ENCODE measurements at regions not wholly inside any gene's neighbourhood (a gene's known extent, or its start where the extent isn't known, plus 50 kb on each side); places are given as distances from the start of the nearest gene placed in this dataset.

DNA sequence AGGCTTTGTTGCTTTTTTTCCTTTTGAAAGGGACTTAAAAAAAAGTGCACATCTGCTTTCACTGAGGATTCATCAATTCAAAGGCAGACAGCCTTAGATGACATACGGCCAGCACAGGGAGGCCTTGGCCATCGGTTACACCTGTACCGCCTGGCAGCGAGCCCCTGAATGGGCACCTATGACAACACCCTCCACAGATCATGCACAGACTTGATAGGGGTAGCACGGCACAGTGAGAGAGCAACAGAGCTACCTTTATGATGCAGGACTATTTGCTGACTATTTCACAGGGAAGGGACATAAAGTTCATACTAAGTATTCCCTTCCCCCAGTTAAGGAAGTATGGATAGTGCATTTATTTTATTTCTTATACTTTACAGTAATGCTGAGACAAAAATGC lies 137.9 kb upstream of the ARID2 start:
- Histone ChIP-seq H3K9ac (ENCODE audit: insufficient read depth, low read depth, low read length) (no peak overlapping the region), H3K27me3 (ENCODE audit: control insufficient read depth in 1 of 2, insufficient read depth in 2 of 2, low read length in 2 of 2) (peaks cover 1 to 11% of the 10 kb centered on the region in 2 experiments; a peak in 3 of 5 replicates), H3K36me3 (replicated peaks in 1 of 2; ENCODE audit: control insufficient read depth in 1 of 2, insufficient read depth in 2 of 2, low read length in 2 of 2) (no peaks in the 10 kb centered on the region), H4K20me1 (ENCODE audit: insufficient read depth, low read length) (no peaks in the 10 kb centered on the region), H3K4me1 (ENCODE audit: insufficient read depth, low read length) (no peaks in the 10 kb centered on the region), H3K4me2 (ENCODE audit: low read depth, low read length) (no peak overlapping the region), H3K27ac (ENCODE audit: extremely low read length, insufficient read depth, low read length) (no peak overlapping the region), H3K4me3 (replicated peaks in 1 of 3; ENCODE audit: insufficient read depth in 1 of 3, low read depth in 2 of 3, low read length in 3 of 3) (no peak overlapping the region), H3K79me2 (ENCODE audit: insufficient read depth, low read length) (no peaks in the 10 kb centered on the region), H2AFZ (ENCODE audit: low read length) (no peak overlapping the region), H3K9me3 (ENCODE audit: low read length) (no peaks in the 10 kb centered on the region)
- WGBS (ENCODE audit: low lambda C conversion rate), result 23% methylated on average over 5 of the region's 5 CpGs
- no TSS peak for BruUV-seq (replicated peaks)
- ChIA-PET POLR2A (no interaction called here), CTCF (ENCODE audit: low intra/inter-chr PET ratio, low total read pairs) (no interaction called here)
- in situ Hi-C loops (cut with HindIII; ENCODE audit: extremely low pct_ligation_motif_present, low pct_unique_long_range_greater_than_20kb) (no loop called here), intact Hi-C loops (cut with micrococcal nuclease; ENCODE audit: unreplicated experiment) (no loop called here)
- DNase-seq (ENCODE audit: low spot score) (no peak), FAIRE-seq (no peak), ATAC-seq (no peak)
- TF ChIP-seq, protein P1, sequence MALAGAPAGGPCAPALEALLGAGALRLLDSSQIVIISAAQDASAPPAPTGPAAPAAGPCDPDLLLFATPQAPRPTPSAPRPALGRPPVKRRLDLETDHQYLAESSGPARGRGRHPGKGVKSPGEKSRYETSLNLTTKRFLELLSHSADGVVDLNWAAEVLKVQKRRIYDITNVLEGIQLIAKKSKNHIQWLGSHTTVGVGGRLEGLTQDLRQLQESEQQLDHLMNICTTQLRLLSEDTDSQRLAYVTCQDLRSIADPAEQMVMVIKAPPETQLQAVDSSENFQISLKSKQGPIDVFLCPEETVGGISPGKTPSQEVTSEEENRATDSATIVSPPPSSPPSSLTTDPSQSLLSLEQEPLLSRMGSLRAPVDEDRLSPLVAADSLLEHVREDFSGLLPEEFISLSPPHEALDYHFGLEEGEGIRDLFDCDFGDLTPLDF (CRISPR knock-in tag; IDR thresholded peaks at IDR 0.05), result no peak
- no peak for TF ChIP-seq KLF12 (CRISPR knock-in tag; IDR thresholded peaks at IDR 0.05; ENCODE audit: borderline replicate concordance)
- no peak for TF ChIP-seq ZNF569 (CRISPR knock-in tag; IDR thresholded peaks at IDR 0.05; ENCODE audit: borderline replicate concordance)
- no peak for TF ChIP-seq PAF1 (CRISPR knock-in tag; IDR thresholded peaks at IDR 0.05)
- no peak for TF ChIP-seq MAZ (IDR thresholded peaks at IDR 0.05; ENCODE audit: borderline replicate concordance, low read depth, low read length)
- no peak for TF ChIP-seq MAZ (CRISPR knock-in tag; IDR thresholded peaks at IDR 0.05; ENCODE audit: low read depth)
- no peak for TF ChIP-seq SRF (IDR thresholded peaks at IDR 0.05; ENCODE audit: low read depth, low read length)
- TF ChIP-seq NRL (CRISPR knock-in tag; IDR thresholded peaks at IDR 0.05; ENCODE audit: borderline replicate concordance), result no peak
- TF ChIP-seq, protein P2, sequence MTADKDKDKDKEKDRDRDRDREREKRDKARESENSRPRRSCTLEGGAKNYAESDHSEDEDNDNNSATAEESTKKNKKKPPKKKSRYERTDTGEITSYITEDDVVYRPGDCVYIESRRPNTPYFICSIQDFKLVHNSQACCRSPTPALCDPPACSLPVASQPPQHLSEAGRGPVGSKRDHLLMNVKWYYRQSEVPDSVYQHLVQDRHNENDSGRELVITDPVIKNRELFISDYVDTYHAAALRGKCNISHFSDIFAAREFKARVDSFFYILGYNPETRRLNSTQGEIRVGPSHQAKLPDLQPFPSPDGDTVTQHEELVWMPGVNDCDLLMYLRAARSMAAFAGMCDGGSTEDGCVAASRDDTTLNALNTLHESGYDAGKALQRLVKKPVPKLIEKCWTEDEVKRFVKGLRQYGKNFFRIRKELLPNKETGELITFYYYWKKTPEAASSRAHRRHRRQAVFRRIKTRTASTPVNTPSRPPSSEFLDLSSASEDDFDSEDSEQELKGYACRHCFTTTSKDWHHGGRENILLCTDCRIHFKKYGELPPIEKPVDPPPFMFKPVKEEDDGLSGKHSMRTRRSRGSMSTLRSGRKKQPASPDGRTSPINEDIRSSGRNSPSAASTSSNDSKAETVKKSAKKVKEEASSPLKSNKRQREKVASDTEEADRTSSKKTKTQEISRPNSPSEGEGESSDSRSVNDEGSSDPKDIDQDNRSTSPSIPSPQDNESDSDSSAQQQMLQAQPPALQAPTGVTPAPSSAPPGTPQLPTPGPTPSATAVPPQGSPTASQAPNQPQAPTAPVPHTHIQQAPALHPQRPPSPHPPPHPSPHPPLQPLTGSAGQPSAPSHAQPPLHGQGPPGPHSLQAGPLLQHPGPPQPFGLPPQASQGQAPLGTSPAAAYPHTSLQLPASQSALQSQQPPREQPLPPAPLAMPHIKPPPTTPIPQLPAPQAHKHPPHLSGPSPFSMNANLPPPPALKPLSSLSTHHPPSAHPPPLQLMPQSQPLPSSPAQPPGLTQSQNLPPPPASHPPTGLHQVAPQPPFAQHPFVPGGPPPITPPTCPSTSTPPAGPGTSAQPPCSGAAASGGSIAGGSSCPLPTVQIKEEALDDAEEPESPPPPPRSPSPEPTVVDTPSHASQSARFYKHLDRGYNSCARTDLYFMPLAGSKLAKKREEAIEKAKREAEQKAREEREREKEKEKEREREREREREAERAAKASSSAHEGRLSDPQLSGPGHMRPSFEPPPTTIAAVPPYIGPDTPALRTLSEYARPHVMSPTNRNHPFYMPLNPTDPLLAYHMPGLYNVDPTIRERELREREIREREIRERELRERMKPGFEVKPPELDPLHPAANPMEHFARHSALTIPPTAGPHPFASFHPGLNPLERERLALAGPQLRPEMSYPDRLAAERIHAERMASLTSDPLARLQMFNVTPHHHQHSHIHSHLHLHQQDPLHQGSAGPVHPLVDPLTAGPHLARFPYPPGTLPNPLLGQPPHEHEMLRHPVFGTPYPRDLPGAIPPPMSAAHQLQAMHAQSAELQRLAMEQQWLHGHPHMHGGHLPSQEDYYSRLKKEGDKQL (CRISPR knock-in tag; IDR thresholded peaks at IDR 0.05; ENCODE audit: low read depth), result no peak
- TF ChIP-seq, protein P3, sequence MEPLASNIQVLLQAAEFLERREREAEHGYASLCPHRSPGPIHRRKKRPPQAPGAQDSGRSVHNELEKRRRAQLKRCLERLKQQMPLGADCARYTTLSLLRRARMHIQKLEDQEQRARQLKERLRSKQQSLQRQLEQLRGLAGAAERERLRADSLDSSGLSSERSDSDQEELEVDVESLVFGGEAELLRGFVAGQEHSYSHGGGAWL (CRISPR knock-in tag; IDR thresholded peaks at IDR 0.05), result no peak
- TF ChIP-seq SALL2 (CRISPR knock-in tag; IDR thresholded peaks at IDR 0.05), result no peak
- TF ChIP-seq, protein P4, sequence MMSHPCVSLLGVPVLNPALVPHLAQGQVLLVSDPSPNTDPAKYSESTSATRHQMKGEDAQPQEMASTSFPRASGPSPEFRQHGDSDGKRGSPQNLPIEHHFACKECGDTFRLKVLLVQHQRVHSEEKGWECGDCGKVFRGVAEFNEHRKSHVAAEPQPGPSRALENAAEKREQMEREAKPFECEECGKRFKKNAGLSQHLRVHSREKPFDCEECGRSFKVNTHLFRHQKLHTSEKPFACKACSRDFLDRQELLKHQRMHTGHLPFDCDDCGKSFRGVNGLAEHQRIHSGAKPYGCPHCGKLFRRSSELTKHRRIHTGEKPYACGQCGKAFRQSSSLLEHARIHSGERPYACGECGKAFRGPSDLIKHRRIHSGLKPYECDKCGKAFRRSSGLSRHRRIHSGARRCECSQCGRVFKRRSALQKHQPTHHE (CRISPR knock-in tag; IDR thresholded peaks at IDR 0.05; ENCODE audit: borderline replicate concordance), result no peak
- TF ChIP-seq FOXJ3 (CRISPR knock-in tag; IDR thresholded peaks at IDR 0.05; ENCODE audit: borderline replicate concordance), result no peak
- TF ChIP-seq ZBTB21 (CRISPR knock-in tag; IDR thresholded peaks at IDR 0.05), result no peak
- TF ChIP-seq, protein P5, sequence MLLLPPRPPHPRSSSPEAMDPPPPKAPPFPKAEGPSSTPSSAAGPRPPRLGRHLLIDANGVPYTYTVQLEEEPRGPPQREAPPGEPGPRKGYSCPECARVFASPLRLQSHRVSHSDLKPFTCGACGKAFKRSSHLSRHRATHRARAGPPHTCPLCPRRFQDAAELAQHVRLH (CRISPR knock-in tag; IDR thresholded peaks at IDR 0.05; ENCODE audit: borderline replicate concordance, low read depth), result no peak
